Nephron progenitor cell (in vitro differentiated cells): ENCODE measurements at regions not wholly inside any gene's neighbourhood (a gene's known extent, or its start where the extent isn't known, plus 50 kb on each side); places are given as distances from the start of the nearest gene placed in this dataset.

Source experiments
- DNase-seq: peaks from one replicate; pipeline ENCODE4 v3.0.0; 2021
- H3K27ac Mint-ChIP-seq: 2 replicates; pipeline ENCODE4 v1.8.0; 2021; ENCODE audit warnings: mild to moderate bottlenecking, moderate library complexity, mixed read lengths
- H3K27me3 Mint-ChIP-seq: 2 replicates; pipeline ENCODE4 v1.8.0; 2021; ENCODE audit warnings: mild to moderate bottlenecking, low read depth, mixed read lengths; ENCODE audit not compliant: poor library complexity
- H3K36me3 Mint-ChIP-seq: 2 replicates; pipeline ENCODE4 v1.8.0; 2021; ENCODE audit warnings: low read depth, mixed read lengths
- H3K4me1 Mint-ChIP-seq: 2 replicates; pipeline ENCODE4 v1.8.0; 2021; ENCODE audit warnings: mixed read lengths
- H3K4me3 Mint-ChIP-seq: 2 replicates; pipeline ENCODE4 v1.8.0; 2021; ENCODE audit warnings: mild to moderate bottlenecking, moderate library complexity, mixed read lengths
- H3K9me3 Mint-ChIP-seq: 2 replicates; pipeline ENCODE4 v1.8.0; 2021; ENCODE audit warnings: mild to moderate bottlenecking, moderate library complexity, mixed read lengths
- CTCF ChIP-seq: fragments of 200-600 bp; sonication (generic); IDR thresholded peaks from 2 replicates; pipeline ENCODE4 v1.5.0; 2021; ENCODE audit warnings: antibody characterized with exemption

GRCh38 chr12:17975239-17975638, 114.8 kb downstream of the RERGL start:
- Mint-ChIP-seq H3K27me3 (no peaks in the 10 kb centered on the region), H3K9me3 (no peaks in the 10 kb centered on the region), H3K36me3 (no peaks in the 10 kb centered on the region), H3K27ac (no peak overlapping the region), H3K4me3 (no peak overlapping the region), H3K4me1 (no peaks in the 10 kb centered on the region)
- no peak for TF ChIP-seq CTCF
- no peak for DNase-seq

GRCh38 chr12:17971850-17972249, 118.1 kb downstream of the RERGL start:
- TF ChIP-seq CTCF = no peak
- Mint-ChIP-seq H3K4me1 (no peaks in the 10 kb centered on the region), H3K36me3 (no peaks in the 10 kb centered on the region), H3K9me3 (no peaks in the 10 kb centered on the region), H3K27me3 (no peaks in the 10 kb centered on the region), H3K27ac (no peak overlapping the region), H3K4me3 (no peak overlapping the region)
- no peak for DNase-seq

- Mint-ChIP-seq H3K36me3 (no peaks in the 10 kb centered on the region), H3K4me3 (no peak overlapping the region), H3K27me3 (no peaks in the 10 kb centered on the region), H3K9me3 (no peaks in the 10 kb centered on the region), H3K27ac (no peak overlapping the region), H3K4me1 (no peaks in the 10 kb centered on the region)
- no peak for TF ChIP-seq CTCF
- no peak for DNase-seq
Observed at GRCh38 chr12:17954788-17955187, 135.2 kb downstream of the RERGL start.

- no peaks in the 10 kb centered on the region for H3K36me3 Mint-ChIP-seq
- no peaks in the 10 kb centered on the region for H3K27me3 Mint-ChIP-seq
- H3K27ac Mint-ChIP-seq = no peak overlapping the region
- H3K4me3 Mint-ChIP-seq = no peak overlapping the region
- TF ChIP-seq CTCF = no peak
- H3K9me3 Mint-ChIP-seq = no peaks in the 10 kb centered on the region
- DNase-seq = no peak
- no peaks in the 10 kb centered on the region for H3K4me1 Mint-ChIP-seq
Observed at GRCh38 chr12:17950898-17951297, 139.1 kb downstream of the RERGL start.

- no peak overlapping the region for H3K4me3 Mint-ChIP-seq
- H3K9me3 Mint-ChIP-seq = no peaks in the 10 kb centered on the region
- H3K4me1 Mint-ChIP-seq = no peaks in the 10 kb centered on the region
- DNase-seq = no peak
- no peak for TF ChIP-seq CTCF
- no peaks in the 10 kb centered on the region for H3K36me3 Mint-ChIP-seq
- H3K27me3 Mint-ChIP-seq = no peaks in the 10 kb centered on the region
- no peak overlapping the region for H3K27ac Mint-ChIP-seq
Observed at GRCh38 chr12:17949558-17950141, 140.3 kb downstream of the RERGL start.

GRCh38 chr12:17928708-17929366, 161.2 kb downstream of the RERGL start:
- DNase-seq = no peak
- Mint-ChIP-seq H3K4me3 (no peak overlapping the region), H3K27me3 (no peaks in the 10 kb centered on the region), H3K27ac (no peak overlapping the region), H3K36me3 (no peaks in the 10 kb centered on the region), H3K9me3 (no peaks in the 10 kb centered on the region), H3K4me1 (no peaks in the 10 kb centered on the region)
- no peak for TF ChIP-seq CTCF
